ENCODE measurements at regions not wholly inside any gene's neighbourhood (a gene's known extent, or its start where the extent isn't known, plus 50 kb on each side); places are given as distances from the start of the nearest gene placed in this dataset.

GRCh38 chr6:144655376-144655775, 370.2 kb downstream of the UTRN start:
- TF ChIP-seq POLR2A (IDR thresholded peaks at IDR 0.05) (no peak), CTCF (IDR thresholded peaks at IDR 0.05) (no peak)
- Histone ChIP-seq H3K27ac (no peak overlapping the region), H3K27me3 (no peaks in the 10 kb centered on the region), H3K4me1 (peaks cover 15% of the 10 kb centered on the region), H3K9me3 (no peaks in the 10 kb centered on the region), H3K36me3 (ENCODE audit: low read depth, missing control alignments) (no peaks in the 10 kb centered on the region), H3K4me3 (no peak overlapping the region)
- 81 to 96% methylated on average over 1 of the region's 1 CpG for WGBS, 2 donors
- no peak for DNase-seq
- intact Hi-C loops (cut with DNase I; ENCODE audit: low total_unique reads): no loop called here

DNA sequence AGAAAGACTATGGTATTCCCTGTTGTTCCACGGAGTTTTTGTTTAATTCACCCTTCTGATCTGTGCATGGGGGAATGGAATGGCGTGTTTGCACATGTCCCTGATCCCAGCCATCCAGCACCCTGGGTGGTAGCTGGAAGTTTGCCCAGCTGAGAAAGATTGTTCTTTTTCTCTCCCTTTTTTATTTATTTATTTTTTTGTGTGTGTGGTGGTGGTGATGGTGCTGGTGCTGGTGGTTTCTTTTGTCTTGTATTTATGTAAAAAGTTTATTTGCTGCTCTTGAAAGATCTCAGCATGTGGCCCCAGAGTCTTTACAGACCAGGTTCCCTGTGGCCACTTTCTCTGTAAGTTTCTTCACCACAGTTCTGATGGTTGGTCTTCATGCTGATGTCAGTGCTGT, 372.6 kb downstream of the UTRN start:
- intact Hi-C loops (cut with DNase I; ENCODE audit: low total_unique reads): no loop called here
- H3K27me3 ChIP-seq: no peaks in the 10 kb centered on the region
- TF ChIP-seq POLR2A (IDR thresholded peaks at IDR 0.05): no peak
- TF ChIP-seq CTCF (IDR thresholded peaks at IDR 0.05): no peak
- H3K36me3 ChIP-seq (ENCODE audit: low read depth, missing control alignments): no peaks in the 10 kb centered on the region
- H3K27ac ChIP-seq: peak overlapping the region in 1 of 2 donors; percentile 66
- no peaks in the 10 kb centered on the region for H3K9me3 ChIP-seq
- WGBS, 2 donors: 32 to 62% methylated on average over 2 of the region's 2 CpGs
- no peak for DNase-seq
- H3K4me1 ChIP-seq: peaks cover 12% of the 10 kb centered on the region
- no peak overlapping the region for H3K4me3 ChIP-seq

GRCh38 chr6:144659202-144660182, 374.4 kb downstream of the UTRN start:
- Histone ChIP-seq H3K9me3 (no peaks in the 10 kb centered on the region), H3K4me1 (peaks cover 12% of the 10 kb centered on the region), H3K27me3 (no peaks in the 10 kb centered on the region), H3K36me3 (ENCODE audit: low read depth, missing control alignments) (no peaks in the 10 kb centered on the region), H3K27ac (peak overlapping the region in 1 of 2 donors; percentile 14), H3K4me3 (no peak overlapping the region)
- intact Hi-C loops (cut with DNase I; ENCODE audit: low total_unique reads): no loop called here
- peak; percentile 65 for DNase-seq
- WGBS, 2 donors: 60 to 62% methylated on average over 14 of the region's 14 CpGs
- TF ChIP-seq CTCF (IDR thresholded peaks at IDR 0.05) (no peak), POLR2A (IDR thresholded peaks at IDR 0.05) (no peak)

DNA sequence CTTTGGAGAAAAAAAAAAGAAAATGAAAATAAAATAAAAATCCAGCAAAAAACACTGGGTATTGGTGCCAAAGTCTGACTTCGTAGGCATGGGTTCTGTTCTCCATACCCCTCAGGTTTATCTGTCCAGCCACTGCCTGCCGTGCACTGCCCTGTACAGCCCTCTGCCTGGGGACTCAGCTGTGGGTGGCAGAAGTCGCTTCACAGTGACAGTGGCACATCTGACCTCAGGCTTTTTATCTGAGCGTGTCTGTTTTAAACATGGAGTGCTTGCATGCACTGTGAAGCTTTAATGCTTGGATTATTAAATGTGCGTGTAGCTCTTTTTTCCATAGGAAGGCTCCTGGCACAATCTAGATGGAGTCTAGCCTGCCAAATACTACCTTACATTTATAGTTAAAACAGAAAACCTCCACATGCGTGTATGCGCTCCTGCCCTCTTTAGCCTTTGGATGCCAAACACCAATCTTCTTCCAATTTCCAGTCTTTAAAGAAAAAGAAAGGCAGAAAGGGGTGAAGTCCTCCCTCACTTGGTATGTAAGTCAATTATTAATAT, 375.5 kb downstream of the UTRN start:
- 85 to 88% methylated on average over 7 of the region's 7 CpGs for WGBS, 2 donors
- Histone ChIP-seq H3K4me1 (peaks cover 12% of the 10 kb centered on the region), H3K9me3 (no peaks in the 10 kb centered on the region), H3K4me3 (no peak overlapping the region), H3K27me3 (no peaks in the 10 kb centered on the region), H3K27ac (no peak overlapping the region), H3K36me3 (ENCODE audit: low read depth, missing control alignments) (no peaks in the 10 kb centered on the region)
- intact Hi-C loops (cut with DNase I; ENCODE audit: low total_unique reads): no loop called here
- DNase-seq: no peak
- TF ChIP-seq CTCF (IDR thresholded peaks at IDR 0.05) (no peak), POLR2A (IDR thresholded peaks at IDR 0.05) (no peak)
